BJ (cell line): ENCODE measurements at regions not wholly inside any gene's neighbourhood (a gene's known extent, or its start where the extent isn't known, plus 50 kb on each side); places are given as distances from the start of the nearest gene placed in this dataset.

ENCODE experiments used
- CTCF ChIA-PET: fragments of 350-600 bp; formaldehyde crosslinking; extraction: SDS; loops from one replicate; lab custom pipeline; 2021; ENCODE audit warnings: antibody characterized with exemption, inconsistent platforms; lab: Yijun Ruan, JAX
- POLR2A ChIA-PET: fragments of 300-600 bp; sonication (Branson Sonifier 250); formaldehyde crosslinking; extraction: SDS; loops from one replicate; lab custom pipeline; 2021; ENCODE audit warnings: antibody characterized with exemption; lab: Charles Lee
- DNase-seq: peaks from one replicate; pipeline ENCODE4 v3.0.0-alpha.2; 2011; ENCODE audit warnings: low read depth
- H3K27me3 ChIP-seq: 2 replicates; pipeline ENCODE4 v1.6.0; 2011; ENCODE audit warnings: low read length; ENCODE audit not compliant: control insufficient read depth, insufficient read depth
- H3K36me3 ChIP-seq: 2 replicates; pipeline ENCODE4 v1.5.1; 2011; ENCODE audit warnings: low read length; ENCODE audit not compliant: control insufficient read depth, insufficient read depth
- H3K4me3 ChIP-seq: 2 replicates; pipeline ENCODE4 v1.5.1; 2011; ENCODE audit warnings: low read depth, mild to moderate bottlenecking, control low read depth, low read length
- TF ChIP-seq, protein P1 (sequence below): IDR thresholded peaks from 2 replicates; pipeline ENCODE4 v1.5.1; 2011; ENCODE audit warnings: low read depth, mild to moderate bottlenecking, control low read depth, inconsistent platforms, low read length, moderate library complexity; ENCODE audit not compliant: insufficient read depth

GRCh38 chr19:34017601-34018000 lies 154.7 kb upstream of the LSM14A start:
- Histone ChIP-seq H3K27me3 (peaks cover 5% of the 10 kb centered on the region), H3K4me3 (no peak overlapping the region), H3K36me3 (no peaks in the 10 kb centered on the region)
- POLR2A ChIA-PET, result no interaction called here
- no peak for DNase-seq
- TF ChIP-seq, protein P1, sequence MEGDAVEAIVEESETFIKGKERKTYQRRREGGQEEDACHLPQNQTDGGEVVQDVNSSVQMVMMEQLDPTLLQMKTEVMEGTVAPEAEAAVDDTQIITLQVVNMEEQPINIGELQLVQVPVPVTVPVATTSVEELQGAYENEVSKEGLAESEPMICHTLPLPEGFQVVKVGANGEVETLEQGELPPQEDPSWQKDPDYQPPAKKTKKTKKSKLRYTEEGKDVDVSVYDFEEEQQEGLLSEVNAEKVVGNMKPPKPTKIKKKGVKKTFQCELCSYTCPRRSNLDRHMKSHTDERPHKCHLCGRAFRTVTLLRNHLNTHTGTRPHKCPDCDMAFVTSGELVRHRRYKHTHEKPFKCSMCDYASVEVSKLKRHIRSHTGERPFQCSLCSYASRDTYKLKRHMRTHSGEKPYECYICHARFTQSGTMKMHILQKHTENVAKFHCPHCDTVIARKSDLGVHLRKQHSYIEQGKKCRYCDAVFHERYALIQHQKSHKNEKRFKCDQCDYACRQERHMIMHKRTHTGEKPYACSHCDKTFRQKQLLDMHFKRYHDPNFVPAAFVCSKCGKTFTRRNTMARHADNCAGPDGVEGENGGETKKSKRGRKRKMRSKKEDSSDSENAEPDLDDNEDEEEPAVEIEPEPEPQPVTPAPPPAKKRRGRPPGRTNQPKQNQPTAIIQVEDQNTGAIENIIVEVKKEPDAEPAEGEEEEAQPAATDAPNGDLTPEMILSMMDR, result no peak
- CTCF ChIA-PET, result no interaction called here

DNA sequence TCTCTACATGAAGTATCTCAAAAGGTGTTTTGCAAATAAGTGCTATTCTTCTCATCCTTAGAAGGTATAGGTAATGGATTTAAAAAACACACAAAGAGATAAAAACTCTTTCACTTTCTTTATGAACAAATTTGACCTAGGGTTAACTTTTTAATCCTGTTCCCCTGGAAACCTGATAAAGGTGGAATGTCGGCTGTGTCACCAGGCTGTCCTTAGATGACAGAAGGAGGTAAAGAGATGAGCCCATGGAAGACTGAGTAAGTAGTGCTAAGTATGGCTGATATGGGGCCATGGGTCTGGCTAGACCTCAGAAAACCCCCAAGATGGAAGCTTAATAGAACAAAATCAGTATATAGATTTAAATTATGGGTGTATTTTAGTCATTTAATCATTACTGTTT lies 153.8 kb upstream of the LSM14A start:
- TF ChIP-seq, protein P1, result no peak
- DNase-seq, result no peak
- Histone ChIP-seq H3K4me3 (no peak overlapping the region), H3K36me3 (no peaks in the 10 kb centered on the region), H3K27me3 (peaks cover 5% of the 10 kb centered on the region)
- ChIA-PET CTCF (no interaction called here), POLR2A (no interaction called here)

- no peak overlapping the region for H3K4me3 ChIP-seq
- H3K27me3 ChIP-seq, result no peaks in the 10 kb centered on the region; the same call in 1 of the 2 replicates
- ChIA-PET POLR2A (no interaction called here), CTCF (interaction anchor here (1.3 kb wide), 1 partner anchor 245 kb away, joined by 3 read pairs; no protein-coding TSS in a partner anchor)
- H3K36me3 ChIP-seq, result no peaks in the 10 kb centered on the region
- TF ChIP-seq, protein P1, result no peak
- DNase-seq, result no peak
Measured at GRCh38 chr19:34023381-34023780, 148.9 kb upstream of the LSM14A start.

GRCh38 chr19:34033880-34034279 lies 138.4 kb upstream of the LSM14A start:
- POLR2A ChIA-PET, result no interaction called here
- CTCF ChIA-PET, result interaction anchor here (1.2 to 2.9 kb wide), 3 partner anchors 8 to 111 kb away, joined by 4 to 12 read pairs (median 8); no protein-coding TSS in a partner anchor
- Histone ChIP-seq H3K36me3 (no peaks in the 10 kb centered on the region), H3K4me3 (no peak overlapping the region), H3K27me3 (no peaks in the 10 kb centered on the region)
- TF ChIP-seq, protein P1, result no peak
- DNase-seq, result no peak

DNA sequence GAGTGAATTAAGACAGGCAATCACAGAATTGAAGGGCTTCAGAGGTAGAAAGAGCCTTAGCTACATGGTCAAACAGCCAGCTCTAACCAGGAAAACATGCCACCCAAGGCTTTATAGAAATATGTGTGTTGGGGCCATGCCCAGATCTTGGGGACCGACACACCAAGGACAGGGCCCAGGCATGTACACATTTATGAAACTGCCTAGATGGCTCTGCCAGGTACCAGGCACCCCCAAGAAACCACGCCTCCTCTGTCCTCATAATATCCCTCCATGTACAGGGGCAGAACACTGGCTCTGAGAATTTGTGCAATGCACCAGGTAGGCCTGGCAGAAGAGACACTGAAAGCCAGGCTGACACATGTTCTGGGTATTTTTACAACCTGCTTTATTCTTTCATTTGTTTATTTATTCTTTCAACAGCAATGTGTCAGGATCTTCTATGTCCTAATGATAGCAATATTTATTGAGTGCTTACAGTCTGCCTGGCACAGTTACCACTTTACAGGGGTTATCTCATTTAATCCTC lies 137.9 kb upstream of the LSM14A start:
- DNase-seq, result no peak
- TF ChIP-seq, protein P1, result no peak
- Histone ChIP-seq H3K4me3 (no peak overlapping the region), H3K36me3 (no peaks in the 10 kb centered on the region), H3K27me3 (no peaks in the 10 kb centered on the region)
- CTCF ChIA-PET, result interaction anchor here (0.6 to 2.9 kb wide), 2 partner anchors 37 to 62 kb away, joined by 3 to 12 read pairs; no protein-coding TSS in a partner anchor
- POLR2A ChIA-PET, result no interaction called here
